H1 (cell line): ENCODE measurements at regions not wholly inside any gene's neighbourhood (a gene's known extent, or its start where the extent isn't known, plus 50 kb on each side); places are given as distances from the start of the nearest gene placed in this dataset.

Experiments
- CTCF ChIA-PET: fragments of 300-600 bp; sonication (Branson Sonifier 250); formaldehyde crosslinking; loops from one replicate; lab custom pipeline; 2021; ENCODE audit not compliant: partially characterized antibody; lab: Charles Lee
- POLR2A ChIA-PET: fragments of 300-600 bp; sonication (Branson Sonifier 250); formaldehyde crosslinking; loops from one replicate; lab custom pipeline; 2021; ENCODE audit warnings: inconsistent platforms; ENCODE audit not compliant: partially characterized antibody; lab: Charles Lee
- DNase-seq, 2 experiments: peaks; one replicate each; pipeline versions ENCODE4 v3.0.0 to v3.0.0-alpha.2; 2010 to 2022; ENCODE audit warnings: low spot score in 2 of 2, low read depth in 1 of 2, mixed read lengths in 1 of 2
- FAIRE-seq: peaks from 2 replicates; lab custom pipeline; 2011; peaks lifted over from hg19 to GRCh38; lab: Jason Lieb, UNC
- H2AFZ ChIP-seq: 2 replicates; pipeline ENCODE4 v1.8.1; 2012; ENCODE audit warnings: low read length, inconsistent platforms
- H2AK5ac ChIP-seq: 2 replicates; pipeline ENCODE4 v1.6.1; 2013; ENCODE audit warnings: low read depth, low read length
- H2BK120ac ChIP-seq: replicated peaks from 2 replicates; pipeline ENCODE3; 2013; ENCODE audit warnings: low read depth, low read length, inconsistent platforms
- H2BK12ac ChIP-seq: 2 replicates; pipeline ENCODE4 v1.6.1; 2013; ENCODE audit warnings: low read depth, low read length
- H2BK15ac ChIP-seq: 2 replicates; pipeline ENCODE4 v1.6.1; 2013; ENCODE audit warnings: low read length
- H2BK20ac ChIP-seq: 2 replicates; pipeline ENCODE4 v1.6.1; 2013; ENCODE audit warnings: low read length
- H2BK5ac ChIP-seq: 2 replicates; pipeline ENCODE4 v1.6.1; 2013; ENCODE audit warnings: low read depth, low read length
- H3K14ac ChIP-seq: 2 replicates; pipeline ENCODE4 v1.6.1; 2013; ENCODE audit warnings: inconsistent platforms; ENCODE audit not compliant: insufficient read length
- H3K18ac ChIP-seq: 2 replicates; pipeline ENCODE4 v1.6.1; 2013; ENCODE audit warnings: low read length; ENCODE audit errors: extremely low read depth
- H3K23ac ChIP-seq: 2 replicates; pipeline ENCODE4 v1.6.1; 2013; ENCODE audit warnings: inconsistent platforms; ENCODE audit not compliant: insufficient read length
- H3K23me2 ChIP-seq: 2 replicates; pipeline ENCODE4 v1.6.1; 2013; ENCODE audit warnings: low read depth, low read length
- H3K27ac ChIP-seq: 2 replicates; pipeline ENCODE4 v1.6.1; 2011; ENCODE audit warnings: low read depth, low read length, inconsistent platforms
- H3K27me3 ChIP-seq, 4 experiments: replicated peaks in 1 of 4; 1 replicate in 1 of 4; 2 replicates in 3 of 4; pipeline versions ENCODE4 v1.6.1 to v1.8.1; 2011 to 2013; ENCODE audit warnings: low read length in 3 of 4, mild to moderate bottlenecking in 3 of 4, inconsistent platforms in 2 of 4, mixed read lengths in 2 of 4, moderate library complexity in 1 of 4; ENCODE audit not compliant: control insufficient read depth in 3 of 4, insufficient read depth in 3 of 4; ENCODE audit errors: extremely low read depth in 1 of 4
- H3K36me3 ChIP-seq, 4 experiments: 2 replicates each; pipeline versions ENCODE4 v1.6.1 to v1.8.1; 2011 to 2013; ENCODE audit warnings: mild to moderate bottlenecking in 4 of 4, low read length in 3 of 4, moderate library complexity in 2 of 4, control low read depth in 1 of 4, inconsistent platforms in 1 of 4; ENCODE audit not compliant: insufficient read depth in 4 of 4, control insufficient read depth in 2 of 4
- H3K4ac ChIP-seq: replicated peaks from 2 replicates; pipeline ENCODE3; 2013; ENCODE audit warnings: low read length, low read depth, mixed read lengths, inconsistent platforms; ENCODE audit not compliant: insufficient read length
- H3K4me1 ChIP-seq, 4 experiments: replicated peaks in 1 of 4; 1 replicate in 1 of 4; 2 replicates in 3 of 4; pipeline versions ENCODE4 v1.6.1 to v1.8.1; 2011 to 2013; ENCODE audit warnings: low read length in 3 of 4, inconsistent platforms in 2 of 4, mixed read lengths in 1 of 4; ENCODE audit not compliant: insufficient read depth in 4 of 4, control insufficient read depth in 3 of 4
- H3K4me2 ChIP-seq, 2 experiments: 2 replicates each; pipeline versions ENCODE4 v1.6.1 to v1.8.1; 2011 to 2013; ENCODE audit warnings: low read depth in 2 of 2, low read length in 2 of 2, control low read depth in 1 of 2, inconsistent platforms in 1 of 2, mild to moderate bottlenecking in 1 of 2; ENCODE audit not compliant: insufficient read depth in 1 of 2
- H3K4me3 ChIP-seq, 4 experiments: fragments of 200-600, 300-600 bp in 1 of 4; sonication (generic), shearing (Covaris generic), sonication (Bioruptor Twin) in 1 of 4; 2 replicates each; pipeline versions ENCODE4 v1.5.1 to v1.8.1; 2011 to 2016; ENCODE audit warnings: low read length in 4 of 4, low read depth in 3 of 4, control low read depth in 2 of 4, inconsistent platforms in 2 of 4, mild to moderate bottlenecking in 2 of 4, mixed read lengths in 1 of 4, moderate library complexity in 1 of 4; ENCODE audit not compliant: insufficient read depth in 2 of 4; ENCODE audit errors: extremely low read depth in 1 of 4
- H3K56ac ChIP-seq: replicated peaks from 2 replicates; pipeline ENCODE3; 2013; ENCODE audit warnings: low read depth, mild to moderate bottlenecking, mixed read lengths, low read length, inconsistent platforms; ENCODE audit not compliant: insufficient read length
- H3K79me1 ChIP-seq: 2 replicates; pipeline ENCODE4 v1.6.1; 2013; ENCODE audit warnings: low read depth, low read length, control low read depth
- H3K79me2 ChIP-seq, 2 experiments: 2 replicates each; pipeline versions ENCODE4 v1.6.1 to v1.8.1; 2012 to 2013; ENCODE audit warnings: low read length in 2 of 2, mild to moderate bottlenecking in 2 of 2, inconsistent platforms in 1 of 2; ENCODE audit not compliant: insufficient read depth in 2 of 2, control insufficient read depth in 1 of 2
- H3K9ac ChIP-seq, 4 experiments: replicated peaks in 1 of 4; 1 replicate in 1 of 4; 2 replicates in 3 of 4; pipeline versions ENCODE4 v1.6.1 to v1.8.1; 2011 to 2013; ENCODE audit warnings: low read depth in 3 of 4, low read length in 3 of 4, control low read depth in 2 of 4, mild to moderate bottlenecking in 2 of 4, moderate library complexity in 2 of 4, inconsistent platforms in 1 of 4; ENCODE audit errors: extremely low read depth in 1 of 4
- H3K9me3 ChIP-seq, 2 experiments: 2 replicates each; pipeline versions ENCODE4 v1.6.1 to v1.8.1; 2012 to 2013; ENCODE audit warnings: mild to moderate bottlenecking in 2 of 2, moderate library complexity in 2 of 2, control low read depth in 1 of 2, inconsistent platforms in 1 of 2, low read depth in 1 of 2, low read length in 1 of 2, mixed read lengths in 1 of 2; ENCODE audit not compliant: insufficient read depth in 2 of 2
- H4K20me1 ChIP-seq, 2 experiments: replicated peaks in 1 of 2; 2 replicates each; pipeline versions ENCODE3 to v1.8.1; 2011 to 2013; ENCODE audit warnings: inconsistent platforms in 2 of 2, low read length in 2 of 2, mild to moderate bottlenecking in 1 of 2; ENCODE audit not compliant: insufficient read depth in 2 of 2, control insufficient read depth in 1 of 2
- H4K5ac ChIP-seq: 2 replicates; pipeline ENCODE4 v1.6.1; 2013; ENCODE audit warnings: low read length, low read depth, mixed read lengths, inconsistent platforms; ENCODE audit not compliant: insufficient read length
- H4K8ac ChIP-seq: 2 replicates; pipeline ENCODE4 v1.8.0; 2013; ENCODE audit warnings: mild to moderate bottlenecking, moderate library complexity, low read length, inconsistent platforms; ENCODE audit not compliant: insufficient read depth; ENCODE audit errors: extremely low read depth
- H4K91ac ChIP-seq: replicated peaks from 2 replicates; pipeline ENCODE3; 2013; ENCODE audit warnings: low read length, mixed read lengths, inconsistent platforms; ENCODE audit not compliant: insufficient read length
- HDAC6 ChIP-seq: IDR thresholded peaks from one replicate; pipeline ENCODE4 v1.7.1; 2012; ENCODE audit warnings: low read depth, mild to moderate bottlenecking, inconsistent platforms, low read length, moderate library complexity
- MAFK ChIP-seq: IDR thresholded peaks from 2 replicates; pipeline ENCODE4 v1.6.1; 2012; ENCODE audit warnings: low read depth, mild to moderate bottlenecking, improper control_type of control experiment, low read length
- MAX ChIP-seq: IDR thresholded peaks from 2 replicates; pipeline ENCODE4 v1.6.1; 2012; ENCODE audit warnings: inconsistent platforms
- TCF12 ChIP-seq: IDR thresholded peaks from 2 replicates; pipeline ENCODE4 v1.6.1; 2011; ENCODE audit warnings: low read depth, mild to moderate bottlenecking, low read length
- WGBS, 2 experiments: shearing (Covaris generic) in 1 of 2; methylation state at CpG; one replicate each; pipeline versions ENCODE4 v1.1.6 to v1.1.7; 2013 to 2015; ENCODE audit warnings: low lambda C conversion rate in 2 of 2, mixed read lengths in 2 of 2, inconsistent platforms in 1 of 2, low coverage in 1 of 2, missing lambda C conversion rate in 1 of 2; ENCODE audit not compliant: insufficient replicate concordance in 2 of 2, insufficient coverage in 1 of 2, insufficient read length in 1 of 2; ENCODE audit errors: extremely low coverage in 1 of 2, missing lambda C conversion rate in 1 of 2; 5-methylcytosine and 5-hydroxymethylcytosine counted together

- H3K23ac ChIP-seq = no peak overlapping the region
- FAIRE-seq = no peak
- peak overlapping the region; percentile 21 for H2BK120ac ChIP-seq
- ChIA-PET CTCF (interaction anchor here (0.7 kb wide), 1 partner anchor 1156 kb away, joined by 6 read pairs; no protein-coding TSS in a partner anchor), POLR2A (interaction anchor here (0.6 to 1.0 kb wide), 3 partner anchors 9 to 121 kb away, joined by 3 to 4 read pairs (median 3); no protein-coding TSS in a partner anchor)
- peak overlapping the region; percentile 62; the same call in 1 of the 2 replicates for H2BK20ac ChIP-seq
- peak overlapping the region; percentile 76 for H3K18ac ChIP-seq
- H3K36me3 ChIP-seq = no peaks in the 10 kb centered on the region
- peak overlapping the region; percentile 97 for H2BK12ac ChIP-seq
- H2AFZ ChIP-seq = peak overlapping the region; percentile 56; the same call in 1 of the 2 replicates
- peak overlapping the region; percentile 94; the same call in 1 of the 2 replicates for H2AK5ac ChIP-seq
- 58% methylated on average over 4 of the region's 4 CpGs; no CpG with 5 or more reads in 1 of the 2 experiments for WGBS, 2 experiments
- no peak overlapping the region for H2BK15ac ChIP-seq
- H4K91ac ChIP-seq = peak overlapping the region; percentile 28
- peaks cover 10 to 12% of the 10 kb centered on the region in 2 experiments for H3K9me3 ChIP-seq
- peaks cover 0 to 15% (median 5%) of the 10 kb centered on the region in 4 experiments; a peak in 4 of 7 replicates for H3K4me1 ChIP-seq
- H3K79me1 ChIP-seq = no peaks in the 10 kb centered on the region
- peak overlapping the region in 1 of 4 experiments; percentile 25; a peak in 1 of 8 replicates for H3K4me3 ChIP-seq
- no peak overlapping the region for H3K4ac ChIP-seq
- peak overlapping the region; percentile 12 for H4K5ac ChIP-seq
- H3K79me2 ChIP-seq = no peaks in the 10 kb centered on the region
- H3K27ac ChIP-seq = peak overlapping the region; percentile 86
- H3K56ac ChIP-seq = no peak overlapping the region
- peak overlapping the region in 1 of 2 experiments; percentile 16; a peak in 1 of 4 replicates for H3K4me2 ChIP-seq
- H4K8ac ChIP-seq = no peak overlapping the region
- H3K14ac ChIP-seq = no peak overlapping the region
- 0 out of 2 replicates have a peak, but pooled peaks have one; percentile 24 for TF ChIP-seq TCF12
- peak; percentile 11; the same call in 1 of the 2 replicates for TF ChIP-seq MAX
- no peak for TF ChIP-seq HDAC6
- TF ChIP-seq MAFK = peak; percentile 54; the same call in 1 of the 2 replicates
- TF ChIP-seq, all 59 proteins: peak for 3
- no peaks in the 10 kb centered on the region for H4K20me1 ChIP-seq
- peak overlapping the region in 1 of 4 experiments; percentile 31; a peak in 1 of 7 replicates for H3K9ac ChIP-seq
- no peaks in the 10 kb centered on the region for H3K27me3 ChIP-seq
- peak overlapping the region; percentile 67; the same call in 1 of the 2 replicates for H2BK5ac ChIP-seq
- no peaks in the 10 kb centered on the region for H3K23me2 ChIP-seq
- DNase-seq = no peak
Observed at GRCh38 chr12:29883941-29884554, 100.3 kb upstream of the TMTC1 start.
